A172 (cell line): ENCODE measurements at regions not wholly inside any gene's neighbourhood (a gene's known extent, or its start where the extent isn't known, plus 50 kb on each side); places are given as distances from the start of the nearest gene placed in this dataset.

Experiments
- DNase-seq: peaks from one replicate; pipeline ENCODE4 v3.0.0-alpha.2; 2015; ENCODE audit warnings: low spot score

- DNase-seq: no peak
Observed at GRCh38 chr4:137075586-137075985, 456.7 kb downstream of the PCDH18 start.

DNA sequence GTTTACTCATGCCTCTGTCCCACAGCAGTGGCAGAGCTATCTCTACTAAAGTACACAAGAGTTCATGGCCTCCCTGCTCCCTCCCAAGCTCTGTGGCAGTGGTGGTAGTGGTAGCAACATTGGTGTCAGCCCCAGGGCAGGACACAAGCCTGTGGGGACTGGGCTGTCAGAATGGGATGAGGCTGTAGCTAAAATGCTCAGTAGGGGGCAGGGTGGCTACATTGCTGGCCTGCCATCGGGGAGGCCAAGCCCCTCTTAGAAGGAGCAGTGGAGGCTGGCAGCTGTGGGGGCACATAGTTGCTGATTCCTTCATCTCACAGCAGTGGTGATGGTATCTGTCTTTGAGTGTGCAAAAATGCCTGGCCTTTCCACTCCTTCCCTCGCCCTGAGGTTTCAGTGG lies 461.7 kb downstream of the PCDH18 start:
- no peak for DNase-seq

- DNase-seq: no peak
Observed at GRCh38 chr4:137069473-137069872, 462.8 kb downstream of the PCDH18 start.

DNA sequence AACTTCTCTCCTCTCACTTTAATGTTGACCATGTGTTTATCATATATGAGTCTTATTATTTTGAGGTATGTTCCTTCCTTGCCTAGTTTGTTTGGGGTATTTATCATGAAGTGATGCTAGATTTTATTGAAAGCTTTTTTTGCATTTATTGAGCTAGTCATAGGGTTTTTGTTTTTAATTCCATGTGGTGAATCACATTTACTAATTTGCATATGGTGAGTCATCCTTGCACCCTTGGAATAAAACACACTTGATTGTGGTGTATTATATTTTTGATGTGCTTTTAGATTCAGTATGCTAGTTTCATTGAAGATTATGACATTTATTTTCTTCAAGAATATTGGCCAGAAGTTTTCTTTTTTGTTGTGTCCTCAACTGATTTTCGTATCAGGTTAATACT lies 464.6 kb downstream of the PCDH18 start:
- DNase-seq: no peak

DNA sequence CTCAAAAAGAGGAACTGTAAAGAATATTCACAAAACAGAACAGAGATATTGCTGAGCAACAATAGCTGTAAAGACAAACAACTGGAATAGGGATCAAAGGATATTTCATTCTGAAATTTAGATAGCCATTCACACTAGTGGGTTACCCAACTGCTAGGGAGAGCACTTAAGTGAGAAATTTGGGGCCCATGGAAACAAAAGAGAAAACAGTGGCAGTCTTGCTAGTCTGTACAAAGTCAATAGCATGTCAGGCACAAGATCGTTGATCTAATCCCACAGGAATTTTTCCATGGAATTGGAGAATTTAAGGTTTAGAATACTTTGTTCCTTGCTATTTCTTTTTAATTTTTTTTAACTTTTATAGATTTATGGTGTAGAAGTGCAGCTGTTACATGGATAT lies 467.0 kb downstream of the PCDH18 start:
- DNase-seq: peak; percentile 25

GRCh38 chr4:137063961-137064360 lies 468.3 kb downstream of the PCDH18 start:
- DNase-seq: no peak

DNA sequence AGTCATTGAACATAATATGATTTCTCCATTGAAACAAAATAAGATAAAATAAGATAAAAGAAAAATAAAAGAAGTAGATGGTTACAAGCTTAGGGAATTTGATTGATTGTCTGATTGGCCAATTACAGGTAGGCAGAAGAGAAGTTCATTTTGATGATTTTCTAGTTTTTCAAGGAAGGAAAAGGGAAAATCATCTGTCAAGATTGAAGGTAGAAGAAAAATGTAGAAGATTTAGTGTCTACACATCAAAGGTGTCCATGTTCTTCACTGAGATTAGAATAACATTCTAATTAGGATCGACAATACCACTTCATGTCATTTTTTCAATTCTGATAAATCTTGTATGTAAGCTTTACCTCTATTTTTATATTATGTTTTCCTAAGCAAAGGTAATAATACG lies 489.1 kb downstream of the PCDH18 start:
- DNase-seq: no peak

DNA sequence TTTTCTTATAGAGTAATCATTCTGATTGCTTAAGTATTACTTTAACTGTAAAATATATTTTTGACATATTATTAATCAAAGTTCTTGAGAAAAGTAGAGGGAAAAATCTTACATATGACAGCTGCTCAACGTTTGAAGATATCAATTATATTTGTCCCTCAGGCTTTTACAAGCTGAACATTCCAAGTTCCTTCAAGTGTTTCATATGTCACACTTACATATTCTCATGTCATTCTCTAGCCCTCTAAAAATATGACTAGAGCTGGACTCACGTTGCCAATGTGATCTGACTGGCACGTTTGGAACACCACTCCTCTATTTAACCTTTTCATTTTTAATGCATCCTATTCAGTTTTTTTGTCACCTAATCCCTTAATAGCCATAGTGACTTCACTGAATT lies 492.9 kb downstream of the PCDH18 start:
- no peak for DNase-seq

GRCh38 chr4:137032222-137032621 lies 500.1 kb downstream of the PCDH18 start:
- peak; percentile 3 for DNase-seq

- DNase-seq: no peak
Observed at GRCh38 chr4:137029026-137029425, 503.3 kb downstream of the PCDH18 start.

- DNase-seq: no peak
Observed at GRCh38 chr4:137025484-137026059, 506.7 kb downstream of the PCDH18 start.

- no peak for DNase-seq
Observed at GRCh38 chr4:137015426-137016409, 516.6 kb downstream of the PCDH18 start.

DNA sequence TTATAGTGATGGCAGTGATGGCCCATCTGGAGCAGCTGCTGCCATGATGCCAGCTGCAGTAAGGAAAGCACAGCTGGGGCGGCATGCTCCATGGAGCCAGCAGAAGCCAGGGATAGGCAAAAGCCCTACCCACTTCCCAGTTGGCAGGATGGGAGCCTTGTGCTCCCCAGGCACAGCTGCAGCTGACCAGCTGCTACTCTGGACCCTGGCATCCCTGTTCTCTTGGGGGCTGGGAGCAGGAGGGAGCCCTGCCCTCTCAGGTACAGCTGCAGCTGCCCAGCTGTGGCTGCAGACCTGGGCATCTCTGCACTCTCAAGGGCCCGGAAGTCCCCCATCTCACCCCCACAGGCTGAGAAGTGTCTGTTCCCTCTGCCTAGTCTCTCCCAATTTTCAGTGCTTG lies 531.9 kb downstream of the PCDH18 start:
- DNase-seq: no peak

DNA sequence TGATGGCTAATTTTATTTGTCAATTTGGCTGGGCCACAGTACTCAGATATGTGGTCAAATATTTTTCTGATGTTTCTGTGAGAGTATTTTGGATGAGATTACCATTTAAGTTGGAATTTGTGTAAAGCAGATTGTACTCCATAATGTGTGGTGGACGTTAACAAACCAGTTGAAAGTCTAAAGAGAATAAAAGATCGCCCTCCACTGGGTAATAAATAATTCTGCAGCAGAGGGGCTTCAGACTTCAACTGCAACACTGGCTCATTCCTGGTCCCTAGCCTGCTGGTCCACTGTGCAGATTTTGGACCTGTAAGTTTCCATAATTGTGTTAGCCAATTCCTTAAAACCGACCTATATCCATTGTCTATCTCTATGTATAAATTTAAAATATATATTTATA lies 540.3 kb downstream of the PCDH18 start:
- no peak for DNase-seq

DNA sequence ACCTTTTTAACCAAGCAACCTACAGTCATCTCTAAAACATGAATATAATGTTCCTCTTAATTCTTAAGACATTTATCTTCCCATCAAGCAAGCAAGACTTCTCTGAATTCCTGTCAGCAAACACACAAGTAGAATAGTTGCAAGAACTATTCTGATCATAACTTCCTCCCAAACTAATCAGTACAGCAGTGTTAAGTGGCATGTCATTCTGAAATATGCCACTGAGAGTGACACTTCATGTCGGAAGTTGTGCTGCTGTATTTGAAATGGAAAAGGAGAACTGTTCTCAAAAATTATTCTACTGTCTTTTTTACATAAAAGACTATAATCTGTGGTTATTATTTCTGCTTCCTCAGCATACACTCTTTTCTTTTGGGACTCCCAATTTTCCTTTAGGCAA lies 546.6 kb downstream of the PCDH18 start:
- no peak for DNase-seq

DNA sequence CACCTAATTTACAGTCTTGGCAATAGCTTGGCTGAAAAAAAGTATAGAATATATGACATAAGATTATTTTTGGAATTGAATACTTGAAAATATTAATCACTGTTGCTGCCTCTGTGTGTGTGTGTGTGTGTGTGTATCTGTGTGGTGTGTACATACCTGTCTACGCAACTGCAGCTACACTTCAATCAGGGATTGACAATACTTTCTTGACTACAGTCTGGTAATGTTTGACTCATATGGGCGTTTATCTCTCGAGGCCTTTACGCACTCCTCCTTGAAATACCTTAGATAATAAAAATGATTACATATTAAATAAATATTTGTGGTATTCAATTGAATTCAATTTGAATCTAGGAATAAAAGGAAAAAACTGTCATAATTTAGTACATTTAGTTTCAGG lies 565.2 kb downstream of the PCDH18 start:
- no peak for DNase-seq

DNA sequence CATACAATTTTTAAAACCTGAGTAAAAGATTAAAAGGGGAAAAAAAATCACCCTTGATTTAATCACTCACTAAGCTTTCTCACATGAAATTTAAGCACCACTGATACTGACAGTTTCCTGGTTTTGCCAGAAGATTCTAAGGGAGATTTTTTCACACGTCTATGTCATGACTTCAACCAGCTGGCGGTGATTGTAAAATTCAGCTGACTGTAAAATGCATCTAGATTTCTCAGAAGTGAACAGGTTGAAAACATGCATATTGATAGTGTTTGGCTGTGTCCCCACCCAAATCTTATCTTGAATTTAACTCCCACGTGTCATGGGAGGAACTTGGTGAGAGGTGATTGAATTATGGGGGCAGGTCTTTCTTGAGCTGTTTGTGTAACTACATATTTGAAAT lies 566.8 kb downstream of the PCDH18 start:
- no peak for DNase-seq

DNA sequence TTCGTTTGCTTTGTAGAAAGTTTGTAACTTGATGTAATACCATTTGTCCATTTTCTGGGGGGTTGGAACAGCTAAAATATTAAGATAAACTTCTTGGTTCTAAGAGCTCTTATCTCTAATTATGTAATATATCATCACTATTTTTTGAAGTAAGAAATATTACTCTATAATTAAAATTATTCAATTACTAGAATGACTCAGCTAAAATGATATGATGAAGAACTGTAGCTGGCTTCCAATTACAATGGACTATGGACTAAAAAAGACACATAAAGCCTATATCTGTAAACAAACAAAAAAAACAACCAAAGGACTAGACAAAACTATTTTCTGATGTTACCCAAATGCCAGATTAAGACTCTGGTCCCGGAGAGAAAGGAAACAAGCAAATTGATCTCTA lies 569.4 kb downstream of the PCDH18 start:
- DNase-seq: no peak

- no peak for DNase-seq
Observed at GRCh38 chr4:136946307-136946907, 585.9 kb downstream of the PCDH18 start.

DNA sequence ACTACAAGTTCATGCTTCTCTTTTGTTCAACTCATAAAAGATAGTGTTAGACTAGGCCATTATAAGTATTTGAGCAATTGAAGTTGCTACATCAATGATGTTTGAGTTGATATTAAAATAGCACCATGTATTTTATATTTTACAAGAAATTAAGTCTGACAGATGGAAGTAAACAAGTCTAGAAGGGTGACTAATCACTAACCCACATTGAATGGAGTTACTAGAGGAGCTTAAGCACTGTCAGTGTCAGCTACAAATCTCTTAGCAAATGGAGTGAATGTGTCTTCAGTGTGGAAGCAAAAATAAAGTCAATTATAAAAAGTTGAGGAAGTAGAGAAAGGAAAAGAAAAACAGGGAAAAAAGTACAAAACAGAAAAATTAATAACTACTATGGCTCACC lies 592.5 kb downstream of the PCDH18 start:
- peak; percentile 4 for DNase-seq

DNA sequence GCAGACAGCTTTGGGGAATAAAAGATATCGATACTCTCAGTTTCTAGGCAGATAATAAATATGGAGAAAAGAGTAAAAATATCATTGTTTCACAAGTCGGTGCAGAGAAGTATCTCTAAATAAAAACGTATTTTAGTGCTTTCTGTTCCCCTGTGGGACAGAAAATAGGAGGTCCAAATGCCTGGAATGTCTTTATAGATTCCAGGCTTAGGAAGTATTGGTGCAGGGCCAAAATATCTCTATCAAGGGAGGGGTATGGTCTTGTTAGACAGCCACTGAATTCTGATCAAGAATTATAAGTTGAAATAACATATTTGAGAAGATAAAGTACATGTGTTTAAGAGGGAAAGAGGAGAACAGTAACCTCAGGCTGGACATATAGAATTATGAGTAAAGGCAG lies 596.4 kb downstream of the PCDH18 start:
- no peak for DNase-seq

DNA sequence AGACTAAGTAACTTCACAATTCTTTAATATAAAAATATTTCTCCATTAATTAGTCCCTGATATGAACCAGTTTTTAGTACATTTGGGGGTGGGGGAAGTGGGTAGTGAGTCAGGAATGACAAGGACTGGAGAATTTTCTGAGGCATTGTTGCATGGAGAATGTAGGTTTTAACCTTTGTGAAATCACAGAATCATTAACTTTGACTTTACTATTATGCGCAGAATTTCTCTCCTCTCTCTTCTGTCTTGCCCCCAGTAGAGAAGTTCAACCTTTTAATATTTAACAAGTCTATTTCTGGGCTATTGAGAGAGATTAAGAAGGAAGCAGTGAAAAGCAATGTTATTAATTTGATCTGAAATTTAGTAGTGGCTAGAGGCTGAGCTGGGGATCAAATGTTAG lies 597.0 kb downstream of the PCDH18 start:
- DNase-seq: no peak

- DNase-seq: no peak
Observed at GRCh38 chr4:136934601-136935000, 597.7 kb downstream of the PCDH18 start.
